Cardiac fibroblast (primary cell): ENCODE measurements at regions not wholly inside any gene's neighbourhood (a gene's known extent, or its start where the extent isn't known, plus 50 kb on each side); places are given as distances from the start of the nearest gene placed in this dataset.

Source experiments
- DNase-seq, 2 donors: peaks; one replicate each; pipeline versions ENCODE4 v3.0.0 to v3.0.0-alpha.2; 2010; ENCODE audit warnings: low read depth in 2 of 2
- H3K4me3 ChIP-seq, 2 donors: replicated peaks in 1 of 2; 1 replicate in 1 of 2; 2 replicates in 1 of 2; pipeline ENCODE4 v1.5.1; 2011; ENCODE audit warnings: low read depth in 2 of 2, low read length in 2 of 2, mild to moderate bottlenecking in 2 of 2, moderate library complexity in 1 of 2
- CTCF ChIP-seq: IDR thresholded peaks from one replicate; pipeline ENCODE4 v1.5.1; 2011; ENCODE audit warnings: low read depth, mild to moderate bottlenecking, low read length, inconsistent platforms

DNA sequence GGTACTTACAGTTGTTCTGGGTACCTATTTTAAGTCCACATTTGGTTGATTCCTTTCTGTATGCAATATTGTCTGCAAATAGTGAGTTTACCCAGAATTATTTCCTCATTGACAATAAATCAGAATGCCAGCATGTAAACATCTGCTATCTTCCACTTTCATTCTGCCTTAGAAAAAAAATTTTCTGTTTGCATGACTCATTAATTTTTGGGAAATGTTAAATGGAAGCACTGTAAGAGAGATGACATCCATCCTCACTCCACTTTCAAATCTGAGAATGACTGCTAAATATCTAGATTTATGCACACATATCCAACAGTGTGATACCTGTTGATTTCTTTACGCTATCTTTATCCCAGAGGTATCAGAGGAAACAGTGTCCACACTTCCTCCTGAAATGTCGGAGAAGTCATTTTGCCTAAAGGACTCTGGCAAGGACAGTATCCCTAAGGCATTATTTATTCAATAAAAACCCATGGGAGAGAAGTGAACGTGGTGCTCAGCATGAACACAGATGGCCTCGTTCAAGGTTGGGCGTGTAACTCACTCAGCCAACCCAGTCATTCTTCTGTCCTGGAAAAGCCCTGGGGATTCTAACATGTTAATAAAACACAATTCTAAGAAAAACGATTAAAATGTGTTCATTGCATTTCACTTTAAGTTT is 780.9 kb downstream of the QKI start:
- H3K4me3 ChIP-seq: no peak overlapping the region
- no peak for TF ChIP-seq CTCF
- DNase-seq: no peak

- no peak for TF ChIP-seq CTCF
- DNase-seq: no peak
Observed at GRCh38 chr6:164188861-164189260, 774.3 kb downstream of the QKI start.

DNA sequence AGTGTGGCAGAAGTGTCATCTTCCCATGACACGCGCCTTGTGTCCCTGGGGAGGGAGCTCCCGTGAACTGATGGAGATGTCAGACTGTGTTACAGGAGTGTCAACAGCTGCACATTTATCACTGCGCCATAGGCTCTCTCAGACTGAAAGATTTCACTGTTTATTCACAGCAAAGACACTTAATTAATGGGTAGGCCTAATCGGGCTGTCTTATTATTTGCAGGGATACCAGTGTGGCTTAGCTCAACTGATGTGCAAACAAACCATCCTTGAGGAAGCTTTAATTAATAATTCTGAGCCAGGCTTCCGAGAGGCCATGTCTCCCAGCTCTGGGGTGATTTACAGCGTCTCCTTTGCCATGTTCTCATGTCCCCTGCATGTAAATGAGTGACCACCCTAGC is 771.0 kb downstream of the QKI start:
- TF ChIP-seq CTCF: no peak
- DNase-seq: no peak
- no peak overlapping the region for H3K4me3 ChIP-seq

More at GRCh38 chr6:164188861-164189260, 774.3 kb downstream of the QKI start:
- H3K4me3 ChIP-seq: no peak overlapping the region

DNA sequence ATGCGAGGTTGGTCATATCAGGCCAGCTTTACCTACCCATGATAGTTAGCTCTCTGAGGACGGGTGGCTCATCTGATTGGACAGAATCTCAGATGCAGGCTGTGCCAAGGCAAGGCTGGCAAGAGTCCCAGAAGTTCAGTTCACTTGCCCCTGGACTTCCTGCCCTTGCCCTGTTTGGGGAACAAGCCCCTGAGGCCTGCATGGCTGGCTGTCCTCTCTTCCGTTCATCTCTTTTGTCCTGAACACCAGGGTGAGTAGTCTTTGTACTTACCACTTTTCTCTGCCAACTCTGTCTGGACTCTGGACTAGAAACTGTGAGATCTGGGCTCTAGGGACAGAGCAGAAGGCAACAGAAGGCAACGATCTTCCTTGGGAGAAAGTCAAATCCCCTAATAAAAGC is 769.9 kb downstream of the QKI start:
- no peak overlapping the region for H3K4me3 ChIP-seq
- DNase-seq: no peak

DNA sequence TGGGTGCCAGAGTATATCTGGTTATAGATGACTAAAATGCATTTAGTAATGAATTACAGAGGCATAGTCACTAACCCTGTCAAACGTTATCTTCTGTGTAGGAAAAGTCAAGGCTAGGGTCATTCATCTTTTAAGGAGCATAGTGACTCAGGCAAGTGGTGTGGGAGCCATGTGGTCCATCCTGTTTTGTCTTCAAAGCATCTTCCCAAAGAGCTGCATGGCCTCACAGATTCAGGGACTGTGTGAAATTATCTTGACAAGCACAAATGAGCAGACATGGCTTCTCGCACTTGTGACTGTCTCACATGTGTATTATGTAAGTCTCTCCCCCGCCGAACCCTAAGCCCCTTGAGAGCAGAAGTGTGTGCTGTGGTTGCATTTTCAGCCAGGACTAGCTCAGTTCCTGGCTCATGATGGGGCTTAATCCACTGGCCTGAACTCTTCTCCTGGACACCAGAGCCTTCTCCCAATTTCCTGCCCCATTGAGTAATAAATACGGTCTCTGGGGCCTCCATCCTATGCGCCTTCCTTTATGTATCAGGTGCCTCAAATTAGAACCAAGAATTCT is 769.1 kb downstream of the QKI start:
- H3K4me3 ChIP-seq: no peak overlapping the region
- no peak for DNase-seq
- TF ChIP-seq CTCF: no peak

More for the DNA sequence above, 769.9 kb downstream of the QKI start:
- no peak for TF ChIP-seq CTCF

DNA sequence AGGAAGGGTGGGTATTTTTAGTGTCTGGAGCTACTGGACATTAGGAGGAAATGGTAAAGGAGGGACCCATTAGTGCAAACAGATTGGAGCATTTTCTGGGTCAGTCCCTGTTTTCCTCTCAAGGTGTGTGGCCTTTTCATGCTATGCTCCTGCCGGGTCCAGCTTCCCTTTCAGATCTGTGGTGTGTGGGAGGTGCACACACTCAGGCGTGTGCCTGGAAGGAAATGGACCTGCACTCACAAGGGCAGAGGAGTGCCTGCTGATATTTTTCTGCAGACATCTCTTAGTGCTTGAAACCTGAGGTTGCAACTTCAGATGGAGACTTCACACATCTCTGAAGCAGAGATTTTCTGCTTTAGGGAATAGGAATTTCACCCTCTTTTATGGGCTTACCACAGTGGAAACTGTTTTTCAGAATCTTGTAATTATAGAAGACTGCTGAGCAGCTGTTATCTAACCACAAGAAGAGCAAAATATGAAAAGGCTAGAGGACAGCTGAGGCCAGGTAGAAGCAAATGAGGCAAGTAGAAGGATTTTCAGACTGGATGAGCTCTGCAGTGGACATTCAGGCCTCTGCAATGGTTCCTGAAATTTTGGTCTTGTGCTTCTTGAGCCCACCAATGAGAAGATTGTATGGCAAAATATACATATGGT is 764.3 kb downstream of the QKI start:
- no peak overlapping the region for H3K4me3 ChIP-seq
- no peak for TF ChIP-seq CTCF
- DNase-seq: no peak
